KOPT-K1 (cell line): ENCODE measurements at regions not wholly inside any gene's neighbourhood (a gene's known extent, or its start where the extent isn't known, plus 50 kb on each side); places are given as distances from the start of the nearest gene placed in this dataset.

Experiments
- H3K27ac ChIP-seq: fragments of 200-600 bp; sonication (generic); 2 replicates; pipeline ENCODE4 v1.5.1; 2016; ENCODE audit warnings: antibody characterized with exemption, mild to moderate bottlenecking, low read depth, low read length; ENCODE audit not compliant: poor library complexity, severe bottlenecking
- H3K36me3 ChIP-seq: fragments of 200-600 bp; sonication (generic); 2 replicates; pipeline ENCODE4 v1.5.1; 2017; ENCODE audit warnings: antibody characterized with exemption, mild to moderate bottlenecking, low read length, moderate library complexity; ENCODE audit not compliant: insufficient read depth
- H3K9me3 ChIP-seq: fragments of 200-600 bp; sonication (generic); 2 replicates; pipeline ENCODE4 v1.5.1; 2017; ENCODE audit warnings: antibody characterized with exemption, low read length, mild to moderate bottlenecking; ENCODE audit not compliant: insufficient read depth, poor library complexity, severe bottlenecking

DNA sequence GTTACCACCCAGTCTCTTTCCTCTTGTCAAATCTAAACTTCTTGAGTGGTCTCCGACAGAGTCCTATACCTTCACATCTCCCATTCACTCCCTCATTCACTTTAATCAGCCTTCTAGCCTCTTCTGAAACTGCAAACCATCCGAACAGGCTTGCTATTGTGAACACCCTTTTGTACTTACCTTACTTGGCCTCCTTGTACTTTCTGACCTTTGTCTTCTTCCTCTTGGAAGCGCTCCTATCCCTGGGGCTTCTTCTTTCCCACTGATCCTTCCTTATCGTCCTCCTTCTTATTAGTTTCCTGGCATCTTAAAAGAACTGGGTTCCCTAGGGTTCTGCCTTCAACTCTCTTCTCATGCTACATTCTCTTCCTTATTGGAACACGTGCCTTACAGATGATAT is 76.9 kb upstream of the HIF1A start:
- H3K27ac ChIP-seq = no peak overlapping the region
- no peaks in the 10 kb centered on the region for H3K36me3 ChIP-seq
- H3K9me3 ChIP-seq = no peaks in the 10 kb centered on the region

DNA sequence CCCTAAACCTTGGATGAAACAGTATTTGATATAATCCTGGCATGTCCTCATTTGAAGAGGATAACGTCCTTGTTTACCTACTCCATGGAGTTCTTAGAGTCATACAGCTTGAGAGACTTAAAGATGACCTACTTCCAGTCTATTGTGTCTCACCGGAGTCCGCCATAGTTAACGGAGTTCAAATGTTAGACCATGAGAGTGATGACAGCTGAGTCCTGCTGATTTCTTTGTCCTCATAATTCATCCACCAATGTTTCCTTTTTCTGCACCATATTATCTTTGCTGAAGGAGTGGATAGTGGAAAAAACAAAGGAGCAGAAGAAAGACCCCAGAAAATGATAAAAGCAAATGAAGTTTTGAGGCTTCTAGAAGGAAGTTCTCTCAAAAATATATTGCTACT is 75.8 kb upstream of the HIF1A start:
- no peaks in the 10 kb centered on the region for H3K36me3 ChIP-seq

GRCh38 chr14:61620130-61620946 is 75.0 kb upstream of the HIF1A start:
- Histone ChIP-seq H3K9me3 (no peaks in the 10 kb centered on the region), H3K27ac (no peak overlapping the region), H3K36me3 (no peaks in the 10 kb centered on the region)

More for the DNA sequence above, 75.8 kb upstream of the HIF1A start:
- no peak overlapping the region for H3K27ac ChIP-seq
- no peaks in the 10 kb centered on the region for H3K9me3 ChIP-seq

DNA sequence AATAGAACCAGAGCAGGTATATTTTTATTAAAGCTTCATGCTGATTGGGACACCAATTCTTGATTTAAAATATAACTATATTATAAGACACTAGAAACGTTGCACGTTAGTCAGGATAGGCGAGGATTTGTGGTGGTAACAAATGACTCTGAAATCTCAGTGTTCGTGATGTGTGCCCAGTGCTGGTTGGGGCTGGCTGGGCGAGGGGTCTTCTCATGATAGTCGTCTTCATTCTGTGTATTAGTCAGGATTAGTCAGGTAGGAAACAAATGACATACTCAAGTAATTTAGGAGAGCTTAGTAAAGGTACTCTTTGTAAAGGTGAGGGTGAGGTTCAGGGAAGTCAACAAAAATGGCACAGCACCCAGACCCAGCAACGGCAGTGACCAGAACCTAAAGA is 73.9 kb upstream of the HIF1A start:
- Histone ChIP-seq H3K36me3 (no peaks in the 10 kb centered on the region), H3K27ac (no peak overlapping the region), H3K9me3 (no peaks in the 10 kb centered on the region)

DNA sequence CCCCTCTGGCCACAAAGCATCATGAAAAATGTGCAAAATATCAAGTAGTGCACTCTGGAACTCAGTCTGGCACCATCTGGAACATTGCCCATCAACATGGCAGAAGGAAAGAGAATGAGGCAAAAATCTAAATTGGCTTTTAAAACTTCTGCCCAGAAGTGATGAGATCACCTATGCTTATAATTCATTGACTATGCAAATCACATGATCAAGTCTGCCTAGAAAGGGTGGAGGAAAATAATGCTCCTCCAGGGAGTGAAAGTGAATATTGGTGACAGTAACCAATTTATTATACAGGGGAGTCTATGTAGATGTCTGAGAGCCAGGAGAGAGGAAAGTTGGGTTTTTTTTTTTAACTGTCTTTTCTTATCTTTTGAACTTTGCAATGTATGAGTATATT is 73.3 kb upstream of the HIF1A start:
- no peak overlapping the region for H3K27ac ChIP-seq

DNA sequence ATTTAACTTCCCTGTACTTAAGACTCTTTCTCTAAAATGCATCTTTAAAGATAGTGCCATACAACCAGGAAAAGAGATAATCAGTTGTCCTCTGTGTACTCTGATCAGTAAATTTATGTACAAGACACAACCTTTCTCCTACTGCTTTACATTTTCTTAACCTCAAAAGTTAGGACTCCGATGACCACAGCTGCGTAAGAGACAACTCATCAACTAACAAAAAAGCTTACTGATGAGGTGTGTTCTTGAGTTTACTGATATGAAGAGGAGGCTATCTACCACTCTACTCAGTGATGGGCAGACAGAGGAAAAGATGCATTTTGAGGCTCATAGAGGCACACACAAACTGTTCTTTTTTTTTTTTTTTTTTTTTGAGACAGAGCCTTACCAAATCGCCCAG is 71.4 kb upstream of the HIF1A start:
- Histone ChIP-seq H3K9me3 (no peaks in the 10 kb centered on the region), H3K36me3 (no peaks in the 10 kb centered on the region), H3K27ac (no peak overlapping the region)

More for the DNA sequence above, 73.3 kb upstream of the HIF1A start:
- no peaks in the 10 kb centered on the region for H3K36me3 ChIP-seq
- H3K9me3 ChIP-seq = no peaks in the 10 kb centered on the region

GRCh38 chr14:61625165-61625564 is 70.1 kb upstream of the HIF1A start:
- H3K9me3 ChIP-seq = no peaks in the 10 kb centered on the region

GRCh38 chr14:61627612-61628011 is 67.7 kb upstream of the HIF1A start:
- no peak overlapping the region for H3K27ac ChIP-seq
- no peaks in the 10 kb centered on the region for H3K36me3 ChIP-seq
- no peaks in the 10 kb centered on the region for H3K9me3 ChIP-seq

More at GRCh38 chr14:61625165-61625564, 70.1 kb upstream of the HIF1A start:
- Histone ChIP-seq H3K36me3 (no peaks in the 10 kb centered on the region), H3K27ac (no peak overlapping the region)

- no peaks in the 10 kb centered on the region for H3K36me3 ChIP-seq
- no peaks in the 10 kb centered on the region for H3K9me3 ChIP-seq
- H3K27ac ChIP-seq = no peak overlapping the region
Observed at GRCh38 chr14:61628016-61628725, 67.1 kb upstream of the HIF1A start.

- Histone ChIP-seq H3K36me3 (no peaks in the 10 kb centered on the region), H3K9me3 (no peaks in the 10 kb centered on the region), H3K27ac (no peak overlapping the region)
Observed at GRCh38 chr14:61630399-61631044, 64.8 kb upstream of the HIF1A start.

GRCh38 chr14:61631045-61631687 is 64.1 kb upstream of the HIF1A start:
- no peak overlapping the region for H3K27ac ChIP-seq
- H3K9me3 ChIP-seq = no peaks in the 10 kb centered on the region
- no peaks in the 10 kb centered on the region for H3K36me3 ChIP-seq

DNA sequence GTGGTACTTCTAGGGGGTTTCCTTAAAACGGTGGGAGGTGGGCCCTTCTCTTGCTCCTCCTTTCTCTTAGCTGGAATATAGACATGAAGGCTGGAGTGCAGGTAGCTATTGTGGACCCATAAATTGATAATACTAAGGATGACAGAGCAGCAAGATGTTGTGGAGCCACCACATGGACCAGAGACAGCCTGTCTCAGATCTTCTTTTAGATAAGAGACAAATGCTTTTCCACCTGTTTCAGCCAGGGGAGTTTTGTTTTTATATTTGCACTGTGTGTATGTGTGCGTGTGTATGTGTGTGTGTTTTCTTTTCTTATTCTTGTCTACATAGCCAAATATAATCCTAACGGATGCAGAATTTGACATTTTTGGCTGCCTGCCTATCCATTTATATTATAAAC is 62.9 kb upstream of the HIF1A start:
- Histone ChIP-seq H3K9me3 (no peaks in the 10 kb centered on the region), H3K36me3 (no peaks in the 10 kb centered on the region), H3K27ac (no peak overlapping the region)

DNA sequence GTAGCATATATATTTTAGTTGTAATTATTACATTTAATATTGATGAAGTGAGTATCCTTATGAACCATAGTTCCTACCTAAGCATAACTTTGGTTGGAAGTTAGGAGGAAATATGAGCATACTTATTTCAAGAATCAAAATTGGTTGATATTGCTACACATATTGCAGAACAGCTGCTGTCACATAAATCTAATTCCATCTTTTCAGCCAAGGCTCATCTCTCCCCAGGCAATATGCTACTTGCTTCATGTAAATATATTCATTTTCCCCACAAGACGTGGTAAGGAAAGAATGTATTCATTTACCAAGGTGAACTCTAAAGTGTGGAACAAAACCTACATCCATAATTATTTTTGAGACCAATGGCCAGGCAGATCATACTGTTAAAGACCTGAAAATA is 62.5 kb upstream of the HIF1A start:
- no peaks in the 10 kb centered on the region for H3K9me3 ChIP-seq
- H3K36me3 ChIP-seq = no peaks in the 10 kb centered on the region
- no peak overlapping the region for H3K27ac ChIP-seq

DNA sequence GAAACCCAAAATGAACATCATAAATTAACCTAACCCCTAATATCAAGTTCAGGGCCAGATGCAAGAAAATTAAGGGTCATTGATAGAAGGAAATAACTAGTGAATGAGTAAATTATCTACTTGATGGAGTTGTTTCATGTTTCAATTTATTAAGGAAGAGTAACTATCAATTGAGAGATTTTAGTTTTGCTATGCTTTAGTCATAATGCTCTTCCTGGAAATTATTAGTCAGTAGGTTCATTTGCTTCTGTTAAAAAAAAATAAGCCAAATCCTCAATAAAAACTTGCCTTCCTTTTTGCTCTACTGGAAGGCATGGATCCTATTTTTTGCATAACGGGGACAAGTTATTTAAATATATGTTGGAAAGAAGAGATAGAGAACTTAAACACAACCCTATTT is 59.0 kb upstream of the HIF1A start:
- Histone ChIP-seq H3K36me3 (no peaks in the 10 kb centered on the region), H3K27ac (no peak overlapping the region), H3K9me3 (no peaks in the 10 kb centered on the region)

DNA sequence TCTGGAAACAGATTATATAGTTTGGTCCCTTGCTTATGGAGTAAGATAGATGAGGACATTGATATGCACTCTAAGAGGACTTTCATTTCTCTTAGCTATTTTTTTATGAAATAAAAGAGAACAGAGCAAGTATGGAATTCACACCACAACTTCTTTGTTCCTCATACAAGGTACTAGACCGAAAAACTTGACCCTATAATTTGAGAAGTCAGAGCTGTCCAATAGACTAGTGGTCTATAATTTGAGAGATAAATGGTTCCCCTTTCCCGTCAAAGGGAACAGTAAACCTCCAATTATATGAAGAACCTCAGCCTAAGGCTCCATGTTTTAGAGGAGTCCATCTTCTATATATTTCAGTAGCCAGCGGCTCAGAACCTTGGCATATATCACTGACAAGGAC is 58.5 kb upstream of the HIF1A start:
- no peaks in the 10 kb centered on the region for H3K9me3 ChIP-seq
- H3K27ac ChIP-seq = no peak overlapping the region
- no peaks in the 10 kb centered on the region for H3K36me3 ChIP-seq
